ENCODE measurements at regions not wholly inside any gene's neighbourhood (a gene's known extent, or its start where the extent isn't known, plus 50 kb on each side); places are given as distances from the start of the nearest gene placed in this dataset.

GRCh38 chr9:107755246-107755645 lies 265.7 kb upstream of the KLF4 start:
- no peak for DNase-seq

GRCh38 chr9:107751567-107752210 lies 262.1 kb upstream of the KLF4 start:
- no peak for DNase-seq

- DNase-seq: no peak
Observed at GRCh38 chr9:107750741-107751566, 261.4 kb upstream of the KLF4 start.

GRCh38 chr9:107749787-107750444 lies 260.3 kb upstream of the KLF4 start:
- DNase-seq: no peak

- DNase-seq: no peak
Observed at GRCh38 chr9:107744873-107745272, 255.3 kb upstream of the KLF4 start.

GRCh38 chr9:107742531-107743309 lies 253.2 kb upstream of the KLF4 start:
- no peak for DNase-seq

- no peak for DNase-seq
Observed at GRCh38 chr9:107740088-107740980, 250.8 kb upstream of the KLF4 start.

- DNase-seq: no peak
Observed at GRCh38 chr9:107739601-107740082, 250.1 kb upstream of the KLF4 start.

- DNase-seq: no peak
Observed at GRCh38 chr9:107738789-107739188, 249.2 kb upstream of the KLF4 start.

- no peak for DNase-seq
Observed at GRCh38 chr9:107737987-107738743, 248.6 kb upstream of the KLF4 start.

GRCh38 chr9:107737610-107737986 lies 248.0 kb upstream of the KLF4 start:
- no peak for DNase-seq

GRCh38 chr9:107735821-107736220 lies 246.3 kb upstream of the KLF4 start:
- no peak for DNase-seq

- no peak for DNase-seq
Observed at GRCh38 chr9:107734256-107735013, 244.9 kb upstream of the KLF4 start.

GRCh38 chr9:107733523-107733894 lies 243.9 kb upstream of the KLF4 start:
- no peak for DNase-seq

GRCh38 chr9:107732781-107733522 lies 243.4 kb upstream of the KLF4 start:
- no peak for DNase-seq

GRCh38 chr9:107731115-107731762 lies 241.7 kb upstream of the KLF4 start:
- DNase-seq: no peak

GRCh38 chr9:107730666-107731065 lies 241.1 kb upstream of the KLF4 start:
- no peak for DNase-seq

- no peak for DNase-seq
Observed at GRCh38 chr9:107727086-107727780, 237.7 kb upstream of the KLF4 start.

GRCh38 chr9:107723015-107723414 lies 233.4 kb upstream of the KLF4 start:
- DNase-seq: no peak
